HCT116 (cell line): ENCODE measurements at regions not wholly inside any gene's neighbourhood (a gene's known extent, or its start where the extent isn't known, plus 50 kb on each side); places are given as distances from the start of the nearest gene placed in this dataset.

Source experiments
- EGR1 ChIP-seq: IDR thresholded peaks from 2 replicates; pipeline ENCODE4 v1.6.1; 2012; ENCODE audit warnings: low read depth
- EZH2 ChIP-seq: fragments of 200-600 bp; sonication (generic); IDR thresholded peaks from 2 replicates; pipeline ENCODE4 v1.6.1; 2017; ENCODE audit warnings: antibody characterized with exemption, mixed run types
- MAX ChIP-seq: IDR thresholded peaks from 2 replicates; pipeline ENCODE4 v1.6.1; 2012
- POLR2A ChIP-seq: IDR thresholded peaks from 2 replicates; pipeline ENCODE4 v1.7.0; 2011; ENCODE audit warnings: borderline replicate concordance; ENCODE audit not compliant: insufficient read depth, insufficient read length; ENCODE audit errors: extremely low read depth
- SP1 ChIP-seq: IDR thresholded peaks from 2 replicates; pipeline ENCODE4 v1.6.1; 2012; ENCODE audit warnings: low read depth
- TCF7L2 ChIP-seq: IDR thresholded peaks from 2 replicates; pipeline ENCODE4 v1.7.0; 2011; ENCODE audit warnings: borderline replicate concordance, inconsistent platforms; ENCODE audit not compliant: insufficient read depth, insufficient read length; ENCODE audit errors: extremely low read depth
- TF ChIP-seq, protein P1 (sequence below), 3 experiments: fragments of 200-600 bp in 1 of 3; sonication (generic) in 1 of 3; IDR thresholded peaks in 2 of 3; conservative IDR thresholded peaks in 1 of 3; 2 replicates each; pipeline ENCODE4 v1.5.1; 2012 to 2017; ENCODE audit warnings: low read depth in 2 of 3, low read length in 2 of 3, antibody characterized with exemption in 1 of 3, borderline replicate concordance in 1 of 3, control low read depth in 1 of 3, mild to moderate bottlenecking in 1 of 3, mixed read lengths in 1 of 3, mixed run types in 1 of 3, moderate library complexity in 1 of 3; ENCODE audit not compliant: insufficient read depth in 1 of 3

GRCh38 chr13:76271728-76272232 lies 614.4 kb downstream of the KCTD12 start:
- TF ChIP-seq POLR2A (no peak), EZH2 (no peak), EGR1 (no peak), SP1 (no peak), TCF7L2 (no peak), MAX (no peak)
- TF ChIP-seq, protein P1, sequence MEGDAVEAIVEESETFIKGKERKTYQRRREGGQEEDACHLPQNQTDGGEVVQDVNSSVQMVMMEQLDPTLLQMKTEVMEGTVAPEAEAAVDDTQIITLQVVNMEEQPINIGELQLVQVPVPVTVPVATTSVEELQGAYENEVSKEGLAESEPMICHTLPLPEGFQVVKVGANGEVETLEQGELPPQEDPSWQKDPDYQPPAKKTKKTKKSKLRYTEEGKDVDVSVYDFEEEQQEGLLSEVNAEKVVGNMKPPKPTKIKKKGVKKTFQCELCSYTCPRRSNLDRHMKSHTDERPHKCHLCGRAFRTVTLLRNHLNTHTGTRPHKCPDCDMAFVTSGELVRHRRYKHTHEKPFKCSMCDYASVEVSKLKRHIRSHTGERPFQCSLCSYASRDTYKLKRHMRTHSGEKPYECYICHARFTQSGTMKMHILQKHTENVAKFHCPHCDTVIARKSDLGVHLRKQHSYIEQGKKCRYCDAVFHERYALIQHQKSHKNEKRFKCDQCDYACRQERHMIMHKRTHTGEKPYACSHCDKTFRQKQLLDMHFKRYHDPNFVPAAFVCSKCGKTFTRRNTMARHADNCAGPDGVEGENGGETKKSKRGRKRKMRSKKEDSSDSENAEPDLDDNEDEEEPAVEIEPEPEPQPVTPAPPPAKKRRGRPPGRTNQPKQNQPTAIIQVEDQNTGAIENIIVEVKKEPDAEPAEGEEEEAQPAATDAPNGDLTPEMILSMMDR (IDR thresholded peaks at IDR 0.05 in 2 of 3, conservative IDR thresholded peaks at IDR 0.05 in 1 of 3; ENCODE audit: borderline replicate concordance in 1 of 3, insufficient read depth in 1 of 3, low read depth in 2 of 3, low read length in 2 of 3) = no peak
